PC-3 (cell line): ENCODE measurements at regions not wholly inside any gene's neighbourhood (a gene's known extent, or its start where the extent isn't known, plus 50 kb on each side); places are given as distances from the start of the nearest gene placed in this dataset.

Experiments
- CTCF ChIP-seq: fragments of 300-600 bp; sonication (generic); conservative IDR thresholded peaks from 2 replicates; pipeline ENCODE4 v1.5.1; 2017; ENCODE audit warnings: antibody characterized with exemption, low read depth, mild to moderate bottlenecking, low read length
- EZH2 ChIP-seq: fragments of 300-600 bp; sonication (generic); IDR thresholded peaks from one replicate; pipeline ENCODE4 v1.6.1; 2017; ENCODE audit warnings: antibody characterized with exemption, mild to moderate bottlenecking, low read length; ENCODE audit not compliant: unreplicated experiment

DNA sequence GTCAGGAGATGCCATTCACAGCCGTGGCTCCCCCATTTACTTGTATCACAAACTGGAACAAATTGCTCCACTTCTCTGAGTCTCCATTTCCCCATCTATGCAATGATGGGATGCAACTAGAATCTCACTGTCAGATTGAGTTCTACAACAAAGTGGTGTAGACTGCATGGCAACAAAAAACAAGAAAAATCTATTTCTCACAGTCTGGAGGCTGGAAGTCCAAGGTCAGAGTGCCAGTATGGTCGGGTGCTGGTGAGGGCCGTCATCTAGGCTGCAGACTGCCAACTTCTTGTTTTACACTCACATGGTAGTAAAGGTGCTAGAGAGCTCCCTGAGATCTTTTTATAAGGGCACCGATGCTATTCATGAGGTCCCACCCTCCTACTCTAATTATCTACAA lies 158.4 kb upstream of the BCL6 start:
- TF ChIP-seq CTCF (no peak), EZH2 (no peak)
